Keratinocyte (primary cell): ENCODE measurements at regions not wholly inside any gene's neighbourhood (a gene's known extent, or its start where the extent isn't known, plus 50 kb on each side); places are given as distances from the start of the nearest gene placed in this dataset.
"Not testable (repeated sequence)": the region's sequence is repeated elsewhere in the genome, so short reads cannot be mapped to it uniquely, and the experiment has no call there.

Experiments
- DNase-seq: peaks from one replicate; pipeline ENCODE4 v3.0.0-alpha.2; 2011; ENCODE audit warnings: low read depth, missing footprints, low spot score
- FAIRE-seq: peaks from 2 replicates; lab custom pipeline; 2011; peaks lifted over from hg19 to GRCh38; lab: Jason Lieb, UNC
- H2AFZ ChIP-seq: 2 replicates; pipeline ENCODE4 v1.6.0; 2012; ENCODE audit warnings: low read length, control low read depth, inconsistent platforms; ENCODE audit not compliant: control insufficient read depth
- H3K27ac ChIP-seq: 2 replicates; pipeline ENCODE4 v1.5.1; 2011; ENCODE audit warnings: low read length; ENCODE audit not compliant: control insufficient read depth, insufficient read depth
- H3K27me3 ChIP-seq: 3 replicates; pipeline ENCODE4 v1.6.0; 2011; ENCODE audit warnings: low read length; ENCODE audit not compliant: control insufficient read depth, insufficient read depth; ENCODE audit errors: extremely low read depth
- H3K36me3 ChIP-seq, 2 experiments: 2 replicates in 1 of 2; 3 replicates in 1 of 2; pipeline ENCODE4 v1.5.1; 2011; ENCODE audit warnings: low read length in 2 of 2, mild to moderate bottlenecking in 1 of 2; ENCODE audit not compliant: control insufficient read depth in 2 of 2, insufficient read depth in 2 of 2; ENCODE audit errors: extremely low read depth in 1 of 2
- H3K4me1 ChIP-seq: 3 replicates; pipeline ENCODE4 v1.5.1; 2011; ENCODE audit warnings: low read length; ENCODE audit not compliant: control insufficient read depth, insufficient read depth; ENCODE audit errors: extremely low read depth
- H3K4me2 ChIP-seq: 3 replicates; pipeline ENCODE4 v1.6.0; 2011; ENCODE audit warnings: low read depth, low read length; ENCODE audit not compliant: control insufficient read depth, insufficient read depth; ENCODE audit errors: extremely low read depth
- H3K4me3 ChIP-seq, 3 experiments: fragments of 200-600 bp in 1 of 3; sonication (generic) in 1 of 3; 2 replicates in 2 of 3; 3 replicates in 1 of 3; pipeline ENCODE4 v1.5.1; 2011 to 2016; ENCODE audit warnings: low read length in 3 of 3, mild to moderate bottlenecking in 3 of 3, control low read depth in 2 of 3, inconsistent platforms in 1 of 3, low read depth in 1 of 3, mixed read lengths in 1 of 3, mixed run types in 1 of 3, moderate library complexity in 1 of 3; ENCODE audit not compliant: control insufficient read depth in 2 of 3, insufficient read depth in 2 of 3; ENCODE audit errors: extremely low read depth in 1 of 3
- H3K79me2 ChIP-seq: 2 replicates; pipeline ENCODE4 v1.6.0; 2012; ENCODE audit warnings: low read length; ENCODE audit not compliant: control insufficient read depth, insufficient read depth
- H3K9ac ChIP-seq: 3 replicates; pipeline ENCODE4 v1.6.0; 2011; ENCODE audit warnings: low read length; ENCODE audit not compliant: control insufficient read depth, insufficient read depth; ENCODE audit errors: extremely low read depth
- H3K9me1 ChIP-seq: 3 replicates; pipeline ENCODE4 v1.6.0; 2011; ENCODE audit warnings: low read length; ENCODE audit not compliant: control insufficient read depth, insufficient read depth; ENCODE audit errors: extremely low read depth
- H3K9me3 ChIP-seq: 2 replicates; pipeline ENCODE4 v1.5.1; 2012; ENCODE audit warnings: low read depth, low read length; ENCODE audit not compliant: control insufficient read depth
- H4K20me1 ChIP-seq: 3 replicates; pipeline ENCODE4 v1.6.0; 2011; ENCODE audit warnings: low read length; ENCODE audit not compliant: control insufficient read depth, insufficient read depth; ENCODE audit errors: extremely low read depth
- CTCF ChIP-seq, 3 experiments: IDR thresholded peaks in 1 of 3; conservative IDR thresholded peaks in 1 of 3; optimal IDR thresholded peaks in 1 of 3; 2 replicates in 2 of 3; 3 replicates in 1 of 3; pipeline versions ENCODE3 to v1.5.1; 2011; ENCODE audit warnings: low read length in 3 of 3, mild to moderate bottlenecking in 3 of 3, moderate library complexity in 2 of 3, control low read depth in 1 of 3, inconsistent platforms in 1 of 3; ENCODE audit not compliant: insufficient read depth in 2 of 3; ENCODE audit errors: extremely low read depth in 1 of 3
- EZH2 ChIP-seq: IDR thresholded peaks from one replicate; pipeline ENCODE4 v1.6.1; 2012; ENCODE audit warnings: inconsistent platforms, mild to moderate bottlenecking, low read length, moderate library complexity
- dilution Hi-C: fragments of 300-500 bp; cut with MboI; formaldehyde crosslinking; loops from one replicate; pipeline ENCODE4 v1.7.0; 2020; ENCODE audit warnings: low sequenced_read_pairs; ENCODE audit not compliant: extremely low pct_ligation_motif_present

GRCh38 chr6:16040628-16040974 lies 88.3 kb upstream of the MYLIP start:
- Histone ChIP-seq H4K20me1 (no peaks in the 10 kb centered on the region), H3K36me3 (no peaks in the 10 kb centered on the region), H3K4me2 (no peak overlapping the region), H3K27me3 (no peaks in the 10 kb centered on the region), H2AFZ (no peak overlapping the region), H3K9me1 (no peaks in the 10 kb centered on the region), H3K9me3 (no peaks in the 10 kb centered on the region), H3K79me2 (no peaks in the 10 kb centered on the region), H3K4me1 (peaks cover 4% of the 10 kb centered on the region), H3K4me3 (no peak overlapping the region), H3K9ac (no peak overlapping the region), H3K27ac (no peak overlapping the region)
- dilution Hi-C loops: no loop called here
- TF ChIP-seq CTCF (optimal IDR thresholded peaks at IDR 0.05 in 1 of 3, IDR thresholded peaks at IDR 0.05 in 1 of 3, conservative IDR thresholded peaks at IDR 0.05 in 1 of 3; ENCODE audit: extremely low read depth in 1 of 3, insufficient read depth in 2 of 3, low read length in 3 of 3) (no peak), EZH2 (no peak)
- DNase-seq: no peak
- no peak for FAIRE-seq

GRCh38 chr6:16039892-16040627 lies 88.8 kb upstream of the MYLIP start:
- H3K27ac ChIP-seq, dilution Hi-C loops, DNase-seq, H3K4me2 ChIP-seq, H3K4me1 ChIP-seq, H3K9ac ChIP-seq, H3K36me3 ChIP-seq, H3K9me1 ChIP-seq, H2AFZ ChIP-seq, FAIRE-seq, H3K27me3 ChIP-seq, H4K20me1 ChIP-seq, H3K4me3 ChIP-seq, H3K79me2 ChIP-seq, H3K9me3 ChIP-seq: not testable (repeated sequence)

- TF ChIP-seq EZH2 (no peak), CTCF (optimal IDR thresholded peaks at IDR 0.05 in 1 of 3, IDR thresholded peaks at IDR 0.05 in 1 of 3, conservative IDR thresholded peaks at IDR 0.05 in 1 of 3; ENCODE audit: extremely low read depth in 1 of 3, insufficient read depth in 2 of 3, low read length in 3 of 3) (no peak)
- no peaks in the 10 kb centered on the region for H3K9me1 ChIP-seq
- H3K4me3 ChIP-seq: no peak overlapping the region
- no peak overlapping the region for H3K9ac ChIP-seq
- no peak for FAIRE-seq
- no peak overlapping the region for H3K4me2 ChIP-seq
- no peaks in the 10 kb centered on the region for H3K36me3 ChIP-seq
- H3K79me2 ChIP-seq: no peaks in the 10 kb centered on the region
- no peaks in the 10 kb centered on the region for H3K4me1 ChIP-seq
- no peaks in the 10 kb centered on the region for H3K27me3 ChIP-seq
- dilution Hi-C loops: no loop called here
- no peaks in the 10 kb centered on the region for H4K20me1 ChIP-seq
- H3K9me3 ChIP-seq: no peaks in the 10 kb centered on the region
- H2AFZ ChIP-seq: no peak overlapping the region
- H3K27ac ChIP-seq: no peak overlapping the region
- DNase-seq: no peak
Observed at GRCh38 chr6:16038938-16039337, 89.9 kb upstream of the MYLIP start.
